NCI-H1436 (cell line): ENCODE measurements at regions not wholly inside any gene's neighbourhood (a gene's known extent, or its start where the extent isn't known, plus 50 kb on each side); places are given as distances from the start of the nearest gene placed in this dataset.
"Not testable (repeated sequence)": the region's sequence is repeated elsewhere in the genome, so short reads cannot be mapped to it uniquely, and the experiment has no call there.

Experiments
- DNase-seq: peaks from one replicate; lab custom pipeline; 2025; lab: John Stamatoyannopoulos, UW

DNA sequence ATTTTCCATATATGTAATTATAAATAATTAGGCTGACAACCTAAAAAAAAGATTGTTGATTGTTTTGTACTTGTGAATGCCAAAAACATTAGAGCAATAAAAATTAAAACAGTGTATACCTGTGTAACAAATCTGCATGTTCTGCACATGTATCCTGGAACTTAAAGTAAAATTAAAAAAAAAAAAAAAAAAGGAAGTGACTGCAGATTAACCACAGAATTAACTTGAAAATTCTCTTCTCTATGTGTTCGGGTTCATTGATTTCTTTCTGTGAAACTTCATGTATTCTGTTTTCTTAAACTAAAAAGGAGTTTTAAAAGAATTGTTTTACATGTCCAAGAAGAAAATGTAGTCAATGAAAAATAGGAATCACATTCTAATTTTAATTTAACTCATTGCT lies 95.7 kb downstream of the FASLG start:
- no peak for DNase-seq

DNA sequence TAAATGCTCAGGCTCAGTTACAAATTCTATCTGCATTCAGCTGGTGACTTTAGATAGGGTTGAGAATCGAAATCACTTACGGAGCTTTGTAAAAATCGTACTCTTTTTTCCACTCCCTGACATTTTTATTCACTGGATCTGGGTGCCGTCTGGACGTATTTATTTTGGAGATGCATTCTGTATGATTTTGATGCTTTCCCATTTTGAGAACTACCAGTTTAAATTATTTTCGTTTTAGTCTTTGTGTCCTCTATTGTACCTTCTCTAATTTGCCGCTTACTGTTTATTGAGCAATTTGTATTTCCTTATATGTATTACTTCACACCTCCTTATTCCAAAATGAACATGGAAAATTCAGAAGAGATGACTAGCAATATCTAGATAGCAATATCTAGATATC lies 96.2 kb downstream of the FASLG start:
- DNase-seq, result no peak

DNA sequence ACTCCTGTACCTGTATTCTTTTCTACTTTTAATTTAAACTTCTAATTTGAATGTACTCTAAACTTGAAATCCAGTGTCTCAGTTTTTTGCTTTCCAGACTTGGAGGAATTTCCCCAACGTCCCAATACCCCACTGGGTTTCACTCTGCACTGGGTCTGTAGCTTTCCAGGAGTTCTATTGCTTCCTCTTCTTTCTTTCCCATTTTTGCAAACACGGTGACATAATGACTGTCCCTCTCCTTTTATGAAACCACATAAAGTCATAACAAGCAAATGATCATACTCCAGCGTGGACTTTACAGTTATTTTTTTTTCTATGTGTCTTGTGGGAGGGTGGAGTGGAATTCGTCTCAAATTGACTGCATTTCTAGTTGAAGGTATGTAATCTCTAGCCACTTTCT lies 97.1 kb downstream of the FASLG start:
- DNase-seq, result no peak

DNA sequence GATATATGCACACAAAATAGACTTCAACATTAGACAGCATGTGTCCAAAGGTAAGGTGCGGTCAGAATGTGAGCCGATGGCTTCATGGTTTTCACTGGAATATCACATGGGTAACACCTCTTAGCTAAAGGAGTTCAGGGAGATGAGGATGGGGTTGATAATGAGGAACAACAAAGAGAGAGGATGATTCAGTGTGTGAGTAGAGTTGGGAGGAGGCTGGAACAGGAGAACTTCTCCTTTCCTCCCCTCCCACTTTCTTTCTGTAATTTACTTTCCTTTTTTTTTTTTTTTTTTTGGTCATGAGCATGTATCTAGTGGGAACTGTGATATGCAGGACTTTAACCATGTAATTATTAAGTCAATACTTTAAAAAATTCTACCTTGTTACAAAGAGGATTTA lies 99.4 kb downstream of the FASLG start:
- no peak for DNase-seq

DNA sequence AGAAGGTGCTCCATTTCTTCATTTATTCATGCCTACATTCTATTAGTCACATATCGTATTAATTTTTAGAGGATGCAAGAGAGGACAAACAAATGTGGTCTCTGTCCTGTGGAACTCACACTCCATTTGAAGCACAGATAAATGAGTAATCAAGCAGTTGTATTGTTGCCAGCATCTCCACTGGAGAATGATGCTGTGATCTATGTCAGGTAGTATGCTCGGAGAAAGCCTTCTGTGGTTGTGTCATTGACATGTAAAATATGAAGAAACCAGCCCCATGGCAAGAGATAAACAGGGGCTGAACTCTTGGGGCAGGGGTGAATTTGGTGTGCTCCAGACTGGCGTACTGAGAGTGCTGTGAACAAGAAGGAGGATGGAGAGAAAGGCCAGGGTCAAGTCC lies 101.2 kb downstream of the FASLG start:
- DNase-seq, result no peak

DNA sequence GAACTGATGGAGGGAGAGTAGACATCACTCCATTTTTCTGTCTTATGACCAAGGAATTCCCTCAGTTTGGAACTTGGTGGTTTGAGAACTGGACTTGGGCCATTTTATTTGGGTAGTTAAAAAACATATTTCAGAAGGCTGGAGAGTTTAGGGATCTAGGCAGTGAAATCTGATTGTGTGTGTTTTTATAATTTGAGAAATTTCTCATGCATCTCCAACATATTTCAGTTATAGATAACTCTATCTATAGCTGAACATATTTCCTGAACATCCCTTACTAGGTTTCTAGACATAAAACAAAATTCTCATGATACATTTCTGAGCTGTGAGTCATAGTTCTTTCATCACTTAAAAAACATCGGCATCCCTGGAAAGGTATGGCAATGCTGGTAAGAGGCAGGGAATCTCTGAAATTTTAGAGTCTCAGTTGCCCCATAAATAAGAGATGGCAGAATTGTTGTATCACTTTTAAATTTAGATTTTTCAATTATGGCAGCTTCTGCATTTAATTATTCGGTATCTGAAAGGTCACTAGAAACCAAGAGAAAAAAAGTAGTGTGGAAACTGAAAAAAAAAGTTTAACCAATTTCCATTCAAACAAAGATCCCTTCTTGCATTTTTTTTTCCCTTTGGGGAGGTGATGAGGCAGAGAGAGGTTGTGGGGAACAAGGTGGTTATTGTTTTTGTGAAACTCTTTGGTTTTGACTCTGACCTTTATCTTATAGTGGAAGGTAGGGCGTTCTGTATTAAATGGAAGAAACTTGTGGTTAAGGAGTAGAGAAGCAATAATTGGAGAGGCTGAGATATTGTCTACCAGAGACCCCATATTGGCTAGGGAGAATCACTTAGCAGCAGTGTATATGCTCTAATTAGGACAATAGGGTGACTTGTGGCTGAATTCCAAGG lies 102.9 kb downstream of the FASLG start:
- DNase-seq, result no peak

DNA sequence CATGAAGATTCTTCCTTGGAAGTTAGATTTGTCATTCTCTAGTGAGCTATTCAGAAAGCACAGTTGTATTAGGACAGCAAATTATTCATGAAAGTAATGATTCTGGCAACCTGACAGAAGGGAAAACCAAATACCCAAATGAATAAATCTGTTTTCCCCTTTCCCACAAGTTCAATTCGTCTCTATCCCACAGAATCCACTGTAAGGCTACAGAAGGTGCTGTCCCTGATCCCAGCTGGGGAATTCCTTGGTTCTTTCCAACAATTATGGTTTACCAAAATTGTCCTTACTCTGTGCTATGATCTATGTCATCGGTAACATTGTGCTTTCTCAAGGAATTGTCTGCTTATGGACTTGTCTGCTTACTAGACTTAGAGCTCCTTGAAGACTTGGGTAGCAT lies 104.2 kb downstream of the FASLG start:
- DNase-seq, result no peak

DNA sequence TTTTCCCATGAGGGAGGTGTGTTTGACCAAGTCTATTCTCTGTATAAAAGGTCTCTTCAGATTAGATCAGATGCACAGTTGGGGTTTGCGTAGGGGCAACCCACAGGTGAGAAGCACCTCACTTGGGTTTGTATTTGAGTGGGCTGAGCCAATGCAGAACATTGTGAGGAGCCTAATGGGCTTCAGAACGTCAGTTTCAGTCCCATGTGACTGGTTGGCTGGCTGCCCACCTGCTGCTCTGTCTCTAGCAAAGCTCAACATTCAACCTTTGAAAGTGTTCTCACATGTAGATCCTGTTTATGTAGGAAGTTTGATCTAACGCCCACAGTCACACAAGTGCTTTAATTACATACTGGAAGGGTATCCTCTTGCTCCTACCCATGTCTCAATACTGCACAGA lies 105.5 kb downstream of the FASLG start:
- no peak for DNase-seq

DNA sequence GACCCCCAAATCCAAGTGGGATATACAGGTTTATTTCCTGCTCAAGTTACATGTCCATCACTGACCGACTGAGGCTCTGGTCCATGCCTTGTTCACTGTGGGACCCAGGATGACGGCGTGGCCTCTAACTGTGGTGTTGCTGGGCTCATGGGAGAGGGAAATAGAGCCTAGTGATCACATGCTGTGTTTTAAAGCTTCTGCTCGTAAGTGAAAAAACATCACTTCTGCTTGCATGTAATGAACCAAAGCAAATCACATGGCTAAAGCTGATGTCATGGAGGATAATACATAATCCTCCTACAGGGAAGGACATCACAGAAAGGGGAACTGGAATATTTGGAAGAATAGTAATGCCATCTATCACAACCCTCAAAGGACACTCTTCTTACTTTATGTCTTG lies 107.6 kb downstream of the FASLG start:
- no peak for DNase-seq

DNA sequence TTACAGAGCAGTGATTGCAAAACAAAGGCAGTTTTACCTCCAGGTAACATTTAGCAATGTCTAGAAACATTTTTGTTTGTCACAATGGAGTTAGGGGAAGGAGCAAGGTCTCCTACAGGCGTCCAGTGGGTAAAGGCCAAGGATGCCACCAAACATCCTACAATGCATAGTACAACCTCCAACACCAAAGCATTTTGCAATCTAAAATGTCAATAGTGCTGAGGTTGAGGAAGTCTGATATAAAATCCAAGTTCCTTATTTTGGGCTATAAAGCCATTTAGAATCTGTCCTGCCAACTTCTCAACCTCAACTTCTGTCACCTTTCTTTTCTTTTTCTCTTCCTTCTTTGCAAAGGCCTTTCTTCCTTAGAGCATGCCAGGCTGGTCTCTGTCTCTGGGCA lies 111.2 kb downstream of the FASLG start:
- DNase-seq, result no peak

DNA sequence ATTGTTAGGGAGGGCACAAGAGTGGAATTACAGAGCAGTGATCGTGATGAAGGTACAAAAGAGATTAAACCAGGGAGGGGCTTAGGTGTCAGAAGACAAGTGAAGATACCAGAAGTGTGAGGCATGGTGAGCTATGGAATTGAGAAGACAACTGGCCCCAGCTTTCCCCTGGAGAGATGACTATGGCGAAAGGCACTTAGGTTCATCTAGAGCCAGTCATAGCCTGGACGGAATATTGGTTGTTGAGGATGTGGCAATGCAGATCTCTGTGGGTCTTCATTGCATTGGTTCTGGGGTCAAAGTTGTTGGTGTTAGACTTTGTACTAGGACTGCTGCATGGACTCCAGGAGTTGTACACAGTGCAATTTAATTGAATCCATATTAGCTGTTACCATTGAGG lies 115.7 kb downstream of the FASLG start:
- no peak for DNase-seq

DNA sequence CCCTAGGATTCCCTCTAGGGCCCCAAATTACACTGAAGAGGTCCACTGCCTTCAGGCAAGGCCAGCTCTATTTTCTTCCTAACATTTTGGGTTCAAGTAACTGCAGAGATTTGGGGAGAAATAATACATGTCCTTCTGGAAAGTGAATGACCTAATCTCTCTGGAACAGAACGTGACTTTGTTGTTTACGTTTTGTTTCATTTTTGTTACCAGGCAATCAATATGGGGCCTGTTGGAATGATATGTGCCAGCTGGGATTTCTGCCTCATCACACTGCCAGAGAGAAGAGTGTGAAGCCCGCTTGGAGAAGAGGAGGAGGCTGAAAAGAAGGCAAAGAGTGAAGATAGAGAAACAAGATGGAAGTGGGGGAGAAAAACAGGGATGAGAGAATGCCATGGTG lies 116.7 kb downstream of the FASLG start:
- DNase-seq, result no peak

DNA sequence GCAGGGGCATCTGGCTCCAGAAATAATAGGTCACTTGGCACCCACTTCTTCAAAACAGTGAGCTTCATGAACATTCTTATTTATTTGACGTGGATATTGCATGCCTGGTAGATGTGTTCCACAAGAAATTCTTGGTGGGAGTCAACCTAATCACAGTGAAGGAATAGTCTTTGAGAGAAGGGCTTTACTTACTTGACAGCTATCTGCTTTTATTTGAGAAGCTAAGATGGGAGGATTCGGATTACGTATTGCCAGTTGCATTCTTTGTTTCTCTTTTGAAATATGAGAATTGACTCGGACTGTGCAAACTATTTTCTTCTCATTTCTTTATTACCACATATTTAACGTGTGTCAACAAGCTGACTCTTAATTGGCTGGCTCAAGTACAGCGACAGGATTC lies 117.2 kb downstream of the FASLG start:
- DNase-seq, result no peak

DNA sequence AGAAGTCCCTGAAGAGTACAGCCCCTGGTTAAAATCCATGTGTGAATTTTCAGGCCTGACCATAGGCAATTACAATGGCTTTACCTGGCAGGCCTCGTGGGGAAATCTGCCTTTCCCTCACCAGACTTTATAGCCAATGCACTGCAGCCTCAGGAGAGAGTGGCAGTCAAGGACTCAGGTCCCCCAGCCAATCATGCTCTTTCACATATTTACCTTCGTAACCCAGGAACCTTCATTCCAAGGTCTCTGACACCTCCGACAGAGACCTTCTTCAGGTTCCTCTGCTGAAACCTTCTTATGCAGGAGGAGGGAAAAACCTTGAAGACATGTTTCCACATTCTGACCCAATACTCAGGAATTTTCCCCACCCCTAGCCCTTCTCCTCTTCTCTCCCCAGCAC lies 118.9 kb downstream of the FASLG start:
- DNase-seq, result no peak

DNA sequence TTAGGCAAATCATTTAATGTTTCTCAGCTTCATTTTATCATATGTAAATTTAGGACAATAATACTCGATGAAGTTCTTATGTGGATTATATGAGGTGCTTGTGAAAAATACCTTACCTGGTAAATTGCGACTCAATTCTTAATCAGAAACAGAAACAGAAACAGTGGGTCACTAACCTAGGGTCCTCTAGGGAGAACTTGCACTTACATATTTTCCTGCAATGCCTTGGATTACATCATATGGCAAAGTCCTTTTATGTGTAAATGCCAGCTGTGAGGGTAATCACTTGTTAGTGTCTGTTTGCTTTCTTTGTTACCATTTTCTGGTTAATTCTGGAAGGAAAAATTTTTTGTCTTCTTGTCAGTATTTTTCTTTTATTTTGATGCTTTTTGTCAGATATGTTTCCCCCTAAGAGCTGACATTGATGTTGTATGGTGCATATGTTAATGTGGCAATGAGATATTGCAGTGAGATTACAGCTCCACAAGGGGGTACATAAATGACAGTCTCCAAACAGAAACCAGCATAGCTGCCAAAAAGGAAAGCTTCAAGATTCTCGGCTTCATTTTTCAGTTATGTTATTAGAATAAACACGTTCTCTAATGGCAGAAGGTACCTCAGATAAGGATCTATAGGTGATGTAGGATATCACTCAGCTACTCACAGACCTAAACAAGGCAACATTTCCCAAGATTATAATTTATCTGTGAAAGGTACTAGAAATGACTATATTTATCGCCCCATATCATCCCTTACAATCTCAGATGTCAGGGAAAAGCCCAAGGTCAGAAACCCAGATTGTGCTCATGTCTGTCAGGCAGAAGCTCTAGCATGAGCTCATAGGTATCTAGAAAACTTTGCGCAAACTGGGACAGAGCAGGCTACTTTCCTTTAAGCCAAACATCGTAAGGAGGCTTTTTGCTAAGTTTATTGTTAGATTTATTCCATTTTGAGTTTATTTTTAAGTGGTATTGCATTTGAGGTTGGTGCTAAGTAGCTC lies 119.9 kb downstream of the FASLG start:
- DNase-seq, result no peak

DNA sequence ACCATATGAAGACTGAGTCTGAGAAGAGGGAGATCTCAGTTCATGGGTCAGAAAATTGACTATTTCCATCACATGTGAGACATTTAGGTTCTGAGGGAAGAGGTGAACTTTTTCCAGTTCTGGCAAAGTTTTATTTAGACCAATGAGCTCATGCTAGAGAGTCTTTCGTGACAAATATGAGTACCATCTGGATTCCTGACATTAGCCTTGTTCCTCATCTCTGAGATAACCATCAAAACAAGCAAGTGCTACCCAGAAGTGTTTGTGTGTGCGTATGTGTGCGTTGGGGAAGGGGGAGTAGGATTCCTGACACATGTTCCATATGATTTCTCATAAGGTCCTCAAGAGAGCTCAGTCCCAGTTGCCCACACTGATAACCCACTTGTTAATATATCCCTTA lies 120.6 kb downstream of the FASLG start:
- no peak for DNase-seq

DNA sequence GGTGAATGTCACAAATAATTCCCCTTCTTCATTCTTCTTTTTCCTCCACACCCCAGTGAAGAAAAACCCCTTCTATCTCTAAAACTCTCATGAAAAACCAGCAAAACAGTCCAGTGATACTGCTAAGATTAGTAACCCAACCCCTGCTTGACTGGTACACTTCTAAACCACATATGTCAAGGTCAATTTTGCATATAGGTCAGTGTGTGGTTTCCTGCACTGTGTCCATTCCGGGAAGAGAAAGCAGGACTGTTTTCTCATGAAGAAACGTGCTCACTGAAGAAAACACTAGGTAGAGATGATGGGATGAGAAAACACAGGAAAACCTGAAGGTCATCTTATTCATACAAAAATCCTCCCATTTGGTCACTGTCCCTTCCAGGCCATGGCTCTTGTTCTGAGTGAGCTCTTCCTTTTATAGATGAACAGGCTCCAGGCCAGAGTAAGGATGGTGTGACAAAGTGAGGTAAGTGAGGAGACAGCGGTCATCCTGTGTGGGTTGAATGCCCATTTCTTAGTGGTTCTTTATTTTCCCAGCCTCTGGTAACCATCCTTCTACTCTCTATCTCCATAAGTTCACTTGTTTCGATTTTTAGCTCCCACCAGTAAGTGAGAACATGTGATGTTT lies 122.7 kb downstream of the FASLG start:
- no peak for DNase-seq

DNA sequence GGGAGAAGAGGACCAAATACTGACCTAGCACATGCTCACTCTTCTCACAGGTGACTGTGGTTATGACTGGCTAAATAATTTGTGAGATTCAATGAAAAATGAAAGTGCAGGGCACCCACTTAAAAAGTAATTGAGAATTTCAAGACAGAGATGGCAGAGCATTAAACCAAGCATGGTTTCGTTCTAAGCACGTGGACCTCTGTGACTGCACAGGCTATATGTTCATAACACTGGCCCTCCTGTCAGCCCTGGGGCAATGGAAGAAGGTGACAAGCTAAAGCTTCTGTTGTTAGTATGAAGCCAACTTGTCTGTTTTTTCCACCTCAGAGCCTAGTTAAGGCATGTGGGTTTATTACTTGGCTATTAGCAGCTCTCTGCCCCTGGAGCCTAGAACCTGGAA lies 130.9 kb downstream of the FASLG start:
- DNase-seq, result no peak

DNA sequence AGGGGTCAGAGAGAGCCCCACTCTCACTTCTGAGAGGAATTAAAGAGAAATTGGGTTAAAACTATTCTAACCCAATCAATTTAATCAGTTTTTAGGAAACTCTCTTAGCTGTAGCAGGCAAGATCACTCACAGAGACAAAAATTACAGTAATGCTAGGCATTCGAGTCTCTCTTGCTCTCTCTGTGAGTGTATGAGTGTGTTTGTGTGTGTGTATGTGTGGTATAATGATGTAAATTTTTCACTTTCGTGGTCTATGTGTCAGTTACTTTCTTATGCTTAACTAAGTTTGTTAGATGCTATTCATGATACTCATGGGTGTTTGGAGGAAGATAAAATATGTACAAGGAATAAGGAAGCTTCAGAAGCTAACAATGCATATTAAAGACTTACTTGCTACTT lies 131.3 kb downstream of the FASLG start:
- no peak for DNase-seq

DNA sequence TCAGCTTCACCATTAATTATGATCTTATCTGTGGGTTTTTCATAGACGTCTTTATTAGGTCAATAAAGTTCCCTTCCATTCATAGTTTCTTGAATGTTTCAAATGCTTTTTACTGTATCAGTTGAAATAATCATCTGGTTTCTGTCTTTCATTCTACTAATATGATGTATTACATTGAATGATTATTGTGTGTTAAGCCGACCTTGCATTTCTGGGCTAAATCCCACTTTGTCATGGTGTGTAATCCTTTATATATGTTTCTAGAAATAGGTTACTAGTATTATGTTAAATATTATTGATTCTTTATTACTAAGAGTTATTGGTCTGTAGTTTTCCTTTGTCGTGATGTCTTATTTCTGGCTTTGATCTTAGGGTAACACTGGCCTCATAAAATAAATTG lies 134.9 kb downstream of the FASLG start:
- DNase-seq, result no peak

DNA sequence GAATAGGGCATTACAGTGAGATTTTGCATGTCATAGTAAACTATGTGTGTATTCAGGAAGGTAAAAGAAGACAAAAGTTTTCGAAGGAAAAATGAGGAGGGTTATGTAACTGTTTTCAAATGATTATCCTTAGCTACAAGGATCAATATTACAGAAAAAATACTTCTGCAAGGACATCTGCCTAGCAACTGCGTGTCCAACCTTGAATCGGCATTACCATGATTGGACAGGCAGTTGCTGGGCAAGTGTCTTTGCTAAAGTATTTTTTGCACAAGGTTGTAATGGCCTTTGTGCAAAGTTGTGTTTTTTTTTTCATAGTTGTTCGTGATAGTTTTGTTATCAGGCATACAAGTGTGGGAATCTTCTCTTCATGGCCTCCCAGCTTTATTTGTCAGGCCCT lies 136.8 kb downstream of the FASLG start:
- DNase-seq, result no peak

DNA sequence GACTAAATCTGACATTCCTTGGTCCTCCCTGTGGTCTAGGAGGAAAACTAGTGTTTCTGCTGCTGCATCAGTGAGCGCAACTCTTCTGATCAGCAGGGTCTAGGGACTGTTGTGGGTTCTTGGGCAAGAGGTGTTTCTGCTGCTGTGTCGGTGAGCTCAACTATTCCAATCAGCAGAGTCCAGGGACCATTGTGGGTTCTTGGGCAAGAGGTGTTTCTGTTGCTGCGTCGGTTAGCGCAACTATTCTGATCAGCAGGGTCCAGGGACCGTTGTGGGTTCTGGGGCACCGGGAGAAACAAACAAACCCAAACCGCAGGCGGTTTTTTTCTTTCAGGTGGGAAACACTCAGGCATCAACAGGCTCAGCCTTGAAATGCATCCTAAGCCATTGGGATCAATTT lies 140.9 kb downstream of the FASLG start:
- not testable (repeated sequence) for DNase-seq
